IMR-90 (cell line): ENCODE measurements at regions not wholly inside any gene's neighbourhood (a gene's known extent, or its start where the extent isn't known, plus 50 kb on each side); places are given as distances from the start of the nearest gene placed in this dataset.

ENCODE experiments used
- CEBPB ChIP-seq: IDR thresholded peaks from 2 replicates; pipeline ENCODE4 v1.6.1; 2012; ENCODE audit warnings: low read depth, low read length, improper control_type of control experiment
- CHD1 ChIP-seq: IDR thresholded peaks from 2 replicates; pipeline ENCODE4 v1.6.1; 2012; ENCODE audit warnings: low read depth, low read length, improper control_type of control experiment
- MAZ ChIP-seq: IDR thresholded peaks from 2 replicates; pipeline ENCODE4 v1.6.1; 2012; ENCODE audit warnings: low read depth, mild to moderate bottlenecking, low read length, improper control_type of control experiment, moderate library complexity, borderline replicate concordance
- POLR2A ChIP-seq: IDR thresholded peaks from 2 replicates; pipeline ENCODE4 v1.6.1; 2012; ENCODE audit warnings: mild to moderate bottlenecking, low read depth, low read length
- RAD21 ChIP-seq: IDR thresholded peaks from 2 replicates; pipeline ENCODE4 v1.6.1; 2012; ENCODE audit warnings: low read length, improper control_type of control experiment
- RCOR1 ChIP-seq: IDR thresholded peaks from 2 replicates; pipeline ENCODE4 v1.6.1; 2012; ENCODE audit warnings: mild to moderate bottlenecking, low read length, improper control_type of control experiment; ENCODE audit not compliant: insufficient replicate concordance
- TF ChIP-seq, protein P1 (sequence below): conservative IDR thresholded peaks from 2 replicates; pipeline ENCODE4 v1.5.1; 2012; ENCODE audit warnings: mild to moderate bottlenecking, low read depth, low read length, improper control_type of control experiment
- TF ChIP-seq, protein P2 (sequence below): fragments of 150-350 bp; IDR thresholded peaks from 2 replicates; pipeline ENCODE4 v1.6.1; 2016; ENCODE audit warnings: low read depth, mild to moderate bottlenecking, low read length, moderate library complexity, borderline replicate concordance

DNA sequence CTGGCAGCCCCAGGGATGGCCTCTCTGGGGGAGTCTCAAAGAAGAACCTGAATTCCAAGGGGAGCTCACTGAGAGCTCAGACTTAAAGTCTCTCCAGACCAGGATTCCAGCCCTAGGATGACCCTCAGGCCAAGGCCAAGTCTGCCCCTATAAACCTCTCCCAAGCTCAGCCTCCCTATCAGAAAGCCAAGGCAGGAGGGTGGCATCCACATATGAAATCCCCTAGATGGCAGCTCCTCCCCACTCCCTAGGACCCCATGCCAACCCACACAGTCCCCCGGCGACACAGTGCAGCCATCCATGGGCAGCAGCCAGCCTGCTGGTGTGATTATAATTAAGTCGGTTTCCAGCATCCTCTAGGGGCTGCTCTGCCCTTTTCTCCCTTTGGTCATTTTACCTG lies 269.9 kb downstream of the CDK5RAP2 start:
- TF ChIP-seq, protein P1, sequence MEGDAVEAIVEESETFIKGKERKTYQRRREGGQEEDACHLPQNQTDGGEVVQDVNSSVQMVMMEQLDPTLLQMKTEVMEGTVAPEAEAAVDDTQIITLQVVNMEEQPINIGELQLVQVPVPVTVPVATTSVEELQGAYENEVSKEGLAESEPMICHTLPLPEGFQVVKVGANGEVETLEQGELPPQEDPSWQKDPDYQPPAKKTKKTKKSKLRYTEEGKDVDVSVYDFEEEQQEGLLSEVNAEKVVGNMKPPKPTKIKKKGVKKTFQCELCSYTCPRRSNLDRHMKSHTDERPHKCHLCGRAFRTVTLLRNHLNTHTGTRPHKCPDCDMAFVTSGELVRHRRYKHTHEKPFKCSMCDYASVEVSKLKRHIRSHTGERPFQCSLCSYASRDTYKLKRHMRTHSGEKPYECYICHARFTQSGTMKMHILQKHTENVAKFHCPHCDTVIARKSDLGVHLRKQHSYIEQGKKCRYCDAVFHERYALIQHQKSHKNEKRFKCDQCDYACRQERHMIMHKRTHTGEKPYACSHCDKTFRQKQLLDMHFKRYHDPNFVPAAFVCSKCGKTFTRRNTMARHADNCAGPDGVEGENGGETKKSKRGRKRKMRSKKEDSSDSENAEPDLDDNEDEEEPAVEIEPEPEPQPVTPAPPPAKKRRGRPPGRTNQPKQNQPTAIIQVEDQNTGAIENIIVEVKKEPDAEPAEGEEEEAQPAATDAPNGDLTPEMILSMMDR: 0 out of 2 replicates have a peak, but pooled peaks have one; percentile 5
- TF ChIP-seq, protein P2, sequence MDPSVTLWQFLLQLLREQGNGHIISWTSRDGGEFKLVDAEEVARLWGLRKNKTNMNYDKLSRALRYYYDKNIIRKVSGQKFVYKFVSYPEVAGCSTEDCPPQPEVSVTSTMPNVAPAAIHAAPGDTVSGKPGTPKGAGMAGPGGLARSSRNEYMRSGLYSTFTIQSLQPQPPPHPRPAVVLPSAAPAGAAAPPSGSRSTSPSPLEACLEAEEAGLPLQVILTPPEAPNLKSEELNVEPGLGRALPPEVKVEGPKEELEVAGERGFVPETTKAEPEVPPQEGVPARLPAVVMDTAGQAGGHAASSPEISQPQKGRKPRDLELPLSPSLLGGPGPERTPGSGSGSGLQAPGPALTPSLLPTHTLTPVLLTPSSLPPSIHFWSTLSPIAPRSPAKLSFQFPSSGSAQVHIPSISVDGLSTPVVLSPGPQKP: no peak
- TF ChIP-seq RAD21 (no peak), RCOR1 (no peak), POLR2A (no peak), CHD1 (no peak), CEBPB (no peak), MAZ (no peak)
